Fibroblast of lung (primary cell): ENCODE measurements at regions not wholly inside any gene's neighbourhood (a gene's known extent, or its start where the extent isn't known, plus 50 kb on each side); places are given as distances from the start of the nearest gene placed in this dataset.

Experiments used
- CTCF ChIP-seq, 2 donors: IDR thresholded peaks in 1 of 2; conservative IDR thresholded peaks in 1 of 2; 1 replicate in 1 of 2; 2 replicates in 1 of 2; pipeline ENCODE4 v1.5.1; 2011 to 2012; ENCODE audit warnings: low read length in 2 of 2, control low read depth in 1 of 2, inconsistent platforms in 1 of 2, low read depth in 1 of 2, mild to moderate bottlenecking in 1 of 2
- EZH2 ChIP-seq: IDR thresholded peaks from 2 replicates; pipeline ENCODE4 v1.5.1; 2012; ENCODE audit warnings: low read length, control low read depth, mild to moderate bottlenecking; ENCODE audit errors: missing control alignments

GRCh38 chr7:145655666-145656065 is 460.9 kb upstream of the CNTNAP2 start:
- no peak for TF ChIP-seq CTCF (conservative IDR thresholded peaks at IDR 0.05 in 1 of 2, IDR thresholded peaks at IDR 0.05 in 1 of 2; ENCODE audit: low read depth in 1 of 2, low read length in 2 of 2)
- TF ChIP-seq EZH2, result no peak
